ENCODE measurements at regions not wholly inside any gene's neighbourhood (a gene's known extent, or its start where the extent isn't known, plus 50 kb on each side); places are given as distances from the start of the nearest gene placed in this dataset.
"Not testable (repeated sequence)": the region's sequence is repeated elsewhere in the genome, so short reads cannot be mapped to it uniquely, and the experiment has no call there.

- Mint-ChIP-seq H3K4me1 (no peaks in the 10 kb centered on the region), H3K27ac (no peak overlapping the region), H3K27me3 (ENCODE audit: low read depth in 3 of 3) (peaks cover 5 to 22% (median 6%) of the 10 kb centered on the region in 3 donors), H3K36me3 (no peaks in the 10 kb centered on the region), H3K4me3 (no peak overlapping the region), H3K9me3 (no peaks in the 10 kb centered on the region)
- DNase-seq, result no peak
Measured at GRCh38 chr7:3174515-3175284, 126.4 kb upstream of the SDK1 start.

GRCh38 chr7:3175285-3175902 is 125.7 kb upstream of the SDK1 start:
- Mint-ChIP-seq H3K27me3 (ENCODE audit: low read depth in 3 of 3) (peaks cover 5 to 22% (median 6%) of the 10 kb centered on the region in 3 donors), H3K36me3 (no peaks in the 10 kb centered on the region), H3K9me3 (no peaks in the 10 kb centered on the region), H3K27ac (no peak overlapping the region), H3K4me1 (no peaks in the 10 kb centered on the region), H3K4me3 (no peak overlapping the region)
- DNase-seq, result no peak

- Mint-ChIP-seq H3K36me3 (no peaks in the 10 kb centered on the region), H3K27me3 (ENCODE audit: low read depth in 3 of 3) (peaks cover 5 to 19% (median 6%) of the 10 kb centered on the region in 3 donors), H3K4me1 (no peaks in the 10 kb centered on the region), H3K4me3 (no peak overlapping the region), H3K27ac (no peak overlapping the region), H3K9me3 (no peaks in the 10 kb centered on the region)
- no peak for DNase-seq
Measured at GRCh38 chr7:3176112-3177000, 124.7 kb upstream of the SDK1 start.

GRCh38 chr7:3177271-3177670 is 123.8 kb upstream of the SDK1 start:
- no peak for DNase-seq
- H3K9me3 Mint-ChIP-seq, result no peaks in the 10 kb centered on the region
- H3K27me3 Mint-ChIP-seq (ENCODE audit: low read depth in 3 of 3), result peaks cover 4 to 14% (median 5%) of the 10 kb centered on the region in 3 donors
- H3K27ac Mint-ChIP-seq, result no peak overlapping the region
- H3K4me3 Mint-ChIP-seq, result no peak overlapping the region
- no peaks in the 10 kb centered on the region for H3K4me1 Mint-ChIP-seq
- H3K36me3 Mint-ChIP-seq, result no peaks in the 10 kb centered on the region

GRCh38 chr7:3179456-3179855 is 121.6 kb upstream of the SDK1 start:
- Mint-ChIP-seq H3K27me3 (ENCODE audit: low read depth in 3 of 3) (peaks cover 1 to 12% (median 10%) of the 10 kb centered on the region in 3 donors), H3K36me3 (no peaks in the 10 kb centered on the region), H3K4me3 (no peak overlapping the region), H3K27ac (no peak overlapping the region), H3K4me1 (no peaks in the 10 kb centered on the region), H3K9me3 (no peaks in the 10 kb centered on the region)
- no peak for DNase-seq

GRCh38 chr7:3180604-3181003 is 120.4 kb upstream of the SDK1 start:
- no peak overlapping the region for H3K4me3 Mint-ChIP-seq
- DNase-seq, result no peak
- no peaks in the 10 kb centered on the region for H3K9me3 Mint-ChIP-seq
- no peaks in the 10 kb centered on the region for H3K36me3 Mint-ChIP-seq
- H3K27ac Mint-ChIP-seq, result no peak overlapping the region
- H3K27me3 Mint-ChIP-seq (ENCODE audit: low read depth in 3 of 3), result peaks cover 0 to 8% (median 7%) of the 10 kb centered on the region in 3 donors
- no peaks in the 10 kb centered on the region for H3K4me1 Mint-ChIP-seq

GRCh38 chr7:3182055-3182454 is 119.0 kb upstream of the SDK1 start:
- not testable (repeated sequence) for DNase-seq; H3K36me3 Mint-ChIP-seq; H3K27me3 Mint-ChIP-seq (ENCODE audit: low read depth in 3 of 3); H3K9me3 Mint-ChIP-seq; H3K27ac Mint-ChIP-seq; H3K4me1 Mint-ChIP-seq; H3K4me3 Mint-ChIP-seq

- H3K4me1 Mint-ChIP-seq, result no peaks in the 10 kb centered on the region
- H3K4me3 Mint-ChIP-seq, result no peak overlapping the region
- H3K27ac Mint-ChIP-seq, result no peak overlapping the region
- peaks cover 2 to 5% (median 2%) of the 10 kb centered on the region in 3 donors for H3K27me3 Mint-ChIP-seq (ENCODE audit: low read depth in 3 of 3)
- no peaks in the 10 kb centered on the region for H3K9me3 Mint-ChIP-seq
- no peak for DNase-seq
- H3K36me3 Mint-ChIP-seq, result no peaks in the 10 kb centered on the region
Measured at GRCh38 chr7:3187444-3188040, 113.5 kb upstream of the SDK1 start.

GRCh38 chr7:3188946-3189345 is 112.1 kb upstream of the SDK1 start:
- no peak overlapping the region for H3K4me3 Mint-ChIP-seq
- H3K36me3 Mint-ChIP-seq, result no peaks in the 10 kb centered on the region
- no peak for DNase-seq

GRCh38 chr7:3191548-3191947 is 109.5 kb upstream of the SDK1 start:
- no peaks in the 10 kb centered on the region for H3K36me3 Mint-ChIP-seq
- H3K4me1 Mint-ChIP-seq, result peaks cover 0 to 10% of the 10 kb centered on the region in 2 donors
- no peak overlapping the region for H3K4me3 Mint-ChIP-seq
- DNase-seq, result no peak
- peaks cover 2 to 9% (median 4%) of the 10 kb centered on the region in 3 donors for H3K27me3 Mint-ChIP-seq (ENCODE audit: low read depth in 3 of 3)
- no peak overlapping the region for H3K27ac Mint-ChIP-seq
- no peaks in the 10 kb centered on the region for H3K9me3 Mint-ChIP-seq

More at GRCh38 chr7:3188946-3189345, 112.1 kb upstream of the SDK1 start:
- H3K9me3 Mint-ChIP-seq, result no peaks in the 10 kb centered on the region
- H3K4me1 Mint-ChIP-seq, result peaks cover 0 to 10% of the 10 kb centered on the region in 2 donors
- no peak overlapping the region for H3K27ac Mint-ChIP-seq
- peaks cover 2 to 5% (median 2%) of the 10 kb centered on the region in 3 donors for H3K27me3 Mint-ChIP-seq (ENCODE audit: low read depth in 3 of 3)

GRCh38 chr7:3192669-3193068 is 108.4 kb upstream of the SDK1 start:
- Mint-ChIP-seq H3K27ac (no peak overlapping the region), H3K36me3 (no peaks in the 10 kb centered on the region), H3K9me3 (no peaks in the 10 kb centered on the region), H3K27me3 (ENCODE audit: low read depth in 3 of 3) (peaks cover 0 to 9% (median 4%) of the 10 kb centered on the region in 3 donors), H3K4me1 (peaks cover 0 to 10% of the 10 kb centered on the region in 2 donors), H3K4me3 (no peak overlapping the region)
- no peak for DNase-seq

- no peak for DNase-seq
- Mint-ChIP-seq H3K27ac (no peak overlapping the region), H3K9me3 (no peaks in the 10 kb centered on the region), H3K4me1 (peaks cover 0 to 10% of the 10 kb centered on the region in 2 donors), H3K27me3 (ENCODE audit: low read depth in 3 of 3) (peaks cover 0 to 9% (median 4%) of the 10 kb centered on the region in 3 donors), H3K4me3 (no peak overlapping the region), H3K36me3 (no peaks in the 10 kb centered on the region)
Measured at GRCh38 chr7:3193379-3194120, 107.5 kb upstream of the SDK1 start.

- H3K27ac Mint-ChIP-seq, result no peak overlapping the region
- peaks cover 0 to 10% of the 10 kb centered on the region in 2 donors for H3K4me1 Mint-ChIP-seq
- peaks cover 2 to 13% (median 2%) of the 10 kb centered on the region in 3 donors for H3K27me3 Mint-ChIP-seq (ENCODE audit: low read depth in 3 of 3)
- H3K9me3 Mint-ChIP-seq, result no peaks in the 10 kb centered on the region
- H3K36me3 Mint-ChIP-seq, result no peaks in the 10 kb centered on the region
- H3K4me3 Mint-ChIP-seq, result no peak overlapping the region
- DNase-seq, result no peak
Measured at GRCh38 chr7:3194501-3195141, 106.4 kb upstream of the SDK1 start.
